ENCODE measurements at regions not wholly inside any gene's neighbourhood (a gene's known extent, or its start where the extent isn't known, plus 50 kb on each side); places are given as distances from the start of the nearest gene placed in this dataset.
"Not testable (repeated sequence)": the region's sequence is repeated elsewhere in the genome, so short reads cannot be mapped to it uniquely, and the experiment has no call there.

GRCh38 chr18:71105994-71106546 lies 817.2 kb downstream of the SOCS6 start:
- no peak for DNase-seq (ENCODE audit: low read depth in 2 of 2)

DNA sequence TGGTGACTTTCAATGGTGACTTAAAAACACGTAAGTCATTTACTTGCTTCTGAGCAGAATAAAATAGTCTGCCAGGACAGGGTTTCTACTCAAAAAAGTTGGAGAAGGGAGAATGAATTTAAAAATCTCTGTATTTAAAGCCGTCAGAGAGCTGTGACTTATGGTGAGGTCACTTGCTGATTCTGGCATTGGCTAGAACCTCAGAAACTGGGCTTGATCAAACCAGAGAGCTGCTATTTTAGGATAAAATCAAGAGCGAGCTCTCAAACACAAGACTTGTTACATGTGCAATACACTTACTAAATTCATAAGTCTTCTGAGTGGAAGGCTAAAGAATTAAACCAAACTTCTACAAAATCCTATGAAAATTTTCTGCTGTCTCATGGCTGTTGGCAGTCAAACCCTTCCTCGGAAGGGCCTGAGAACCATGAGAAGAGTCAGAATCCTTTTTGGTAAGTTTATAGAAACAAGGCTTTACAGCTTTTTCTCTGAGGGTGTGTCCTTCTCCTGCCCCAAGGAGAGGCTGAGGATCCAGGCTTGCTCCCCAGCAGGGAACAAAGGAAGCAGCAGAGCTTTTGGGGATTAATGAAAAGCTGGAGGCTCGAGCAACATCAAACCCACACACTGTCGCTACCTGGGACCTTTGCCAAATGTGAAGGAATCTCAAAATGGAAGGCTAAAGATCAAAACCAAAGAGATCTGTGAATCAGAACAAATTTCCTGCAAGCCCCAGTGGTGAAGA lies 816.4 kb downstream of the SOCS6 start:
- no peak for DNase-seq (ENCODE audit: low read depth in 2 of 2)

DNA sequence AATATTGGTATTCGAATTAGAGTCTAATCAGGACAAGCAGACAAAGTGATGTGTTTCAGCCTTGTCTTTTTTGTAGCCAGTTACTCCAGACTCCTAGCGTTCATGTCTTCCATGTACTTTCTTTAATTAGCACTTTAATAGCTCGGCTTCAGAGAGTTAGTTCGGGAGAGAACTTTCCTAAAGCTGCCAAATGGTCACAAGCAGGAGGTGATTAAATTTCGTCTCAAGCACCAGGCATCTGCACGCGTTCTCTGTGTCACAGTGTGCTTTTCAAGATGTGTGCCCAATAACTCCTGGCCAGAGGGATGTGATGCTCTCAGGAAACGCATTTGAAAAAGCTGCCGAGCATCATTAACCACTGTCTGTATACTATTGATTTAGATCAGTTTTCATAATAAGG lies 790.8 kb downstream of the SOCS6 start:
- DNase-seq (ENCODE audit: low read depth in 2 of 2), result no peak

DNA sequence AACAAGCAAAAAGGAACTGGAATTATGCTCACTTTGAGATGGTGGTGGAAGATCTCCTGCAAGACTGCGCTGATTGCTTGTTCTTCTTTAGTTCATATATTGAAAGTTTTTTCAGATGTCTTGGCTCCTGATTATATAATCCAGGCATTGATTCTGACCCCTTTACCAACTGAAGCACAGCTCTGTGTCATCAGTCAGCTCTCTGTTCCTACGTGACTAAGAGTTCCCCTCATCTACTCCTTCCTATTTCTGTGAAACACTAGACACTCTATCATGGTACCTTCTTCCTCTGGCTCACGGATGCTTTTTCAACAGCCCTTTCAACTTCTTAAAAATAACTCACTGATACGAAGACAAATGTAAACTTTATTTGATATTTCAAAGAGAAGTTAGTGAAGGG lies 788.6 kb downstream of the SOCS6 start:
- DNase-seq (ENCODE audit: low read depth in 2 of 2), result no peak

DNA sequence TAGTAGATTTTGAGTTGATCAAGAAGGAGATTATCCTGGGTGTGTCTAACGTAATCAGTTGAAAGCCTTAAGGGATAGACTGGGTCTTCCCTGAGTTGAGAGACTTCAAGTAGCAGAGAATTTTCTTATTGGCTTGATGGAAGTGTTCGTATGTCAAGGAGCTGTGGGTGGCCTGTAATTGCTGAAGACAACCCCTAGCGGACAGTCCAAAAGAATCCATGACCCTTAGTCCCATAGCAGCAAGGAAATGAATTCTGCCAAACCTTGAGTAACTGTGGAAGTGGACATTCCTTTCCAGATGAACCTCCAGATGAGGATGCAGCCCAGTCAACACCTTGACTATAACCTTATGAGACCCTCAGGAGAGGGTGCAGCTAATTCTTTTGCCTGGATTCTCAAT lies 786.3 kb downstream of the SOCS6 start:
- DNase-seq (ENCODE audit: low read depth in 2 of 2), result no peak

GRCh38 chr18:71068338-71068737 lies 779.5 kb downstream of the SOCS6 start:
- DNase-seq (ENCODE audit: low read depth in 2 of 2), result no peak

DNA sequence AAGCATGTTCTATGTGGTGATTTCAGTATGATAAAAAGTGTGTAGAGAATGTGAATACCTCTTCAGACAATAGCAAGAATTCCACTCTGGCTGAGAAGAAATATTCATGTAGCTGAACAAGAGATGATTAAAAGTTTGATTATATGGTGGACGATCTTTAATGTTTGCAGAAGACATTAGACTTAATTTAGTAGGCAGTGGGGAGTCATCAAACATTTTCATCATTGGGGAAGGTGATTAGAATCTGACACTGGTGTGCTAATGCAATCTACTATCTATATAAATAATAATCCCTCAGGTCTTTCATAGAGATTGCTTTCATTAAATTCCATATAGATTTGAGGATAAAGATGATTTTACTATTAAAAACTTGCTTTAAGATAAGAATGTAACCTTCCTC lies 761.0 kb downstream of the SOCS6 start:
- no peak for DNase-seq (ENCODE audit: low read depth in 2 of 2)

GRCh38 chr18:71047882-71048281 lies 759.0 kb downstream of the SOCS6 start:
- no peak for DNase-seq (ENCODE audit: low read depth in 2 of 2)

- DNase-seq (ENCODE audit: low read depth in 2 of 2), result no peak
Measured at GRCh38 chr18:71045331-71046065, 756.7 kb downstream of the SOCS6 start.

DNA sequence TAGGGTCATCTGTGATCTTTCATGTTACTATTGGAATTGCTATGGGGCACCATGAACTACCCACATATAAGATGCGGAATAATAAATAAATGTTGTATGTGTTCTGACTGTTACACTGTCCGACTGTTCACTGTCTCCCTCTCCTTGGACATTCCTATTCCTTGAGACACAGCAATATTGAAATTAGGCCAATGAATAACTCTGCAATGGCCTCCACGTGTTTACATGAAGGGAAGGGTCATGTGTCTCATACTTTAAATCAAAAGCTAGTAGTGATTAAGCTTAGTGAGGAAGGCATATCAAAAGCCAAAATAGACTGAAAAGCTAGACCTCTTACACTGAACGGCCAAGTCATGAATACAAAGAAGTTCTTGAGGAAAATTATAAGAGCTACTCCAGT lies 751.3 kb downstream of the SOCS6 start:
- no peak for DNase-seq (ENCODE audit: low read depth in 2 of 2)

- DNase-seq (ENCODE audit: low read depth in 2 of 2), result no peak
Measured at GRCh38 chr18:71038196-71038595, 749.4 kb downstream of the SOCS6 start.

GRCh38 chr18:71036783-71037182 lies 747.9 kb downstream of the SOCS6 start:
- no peak for DNase-seq (ENCODE audit: low read depth in 2 of 2)

DNA sequence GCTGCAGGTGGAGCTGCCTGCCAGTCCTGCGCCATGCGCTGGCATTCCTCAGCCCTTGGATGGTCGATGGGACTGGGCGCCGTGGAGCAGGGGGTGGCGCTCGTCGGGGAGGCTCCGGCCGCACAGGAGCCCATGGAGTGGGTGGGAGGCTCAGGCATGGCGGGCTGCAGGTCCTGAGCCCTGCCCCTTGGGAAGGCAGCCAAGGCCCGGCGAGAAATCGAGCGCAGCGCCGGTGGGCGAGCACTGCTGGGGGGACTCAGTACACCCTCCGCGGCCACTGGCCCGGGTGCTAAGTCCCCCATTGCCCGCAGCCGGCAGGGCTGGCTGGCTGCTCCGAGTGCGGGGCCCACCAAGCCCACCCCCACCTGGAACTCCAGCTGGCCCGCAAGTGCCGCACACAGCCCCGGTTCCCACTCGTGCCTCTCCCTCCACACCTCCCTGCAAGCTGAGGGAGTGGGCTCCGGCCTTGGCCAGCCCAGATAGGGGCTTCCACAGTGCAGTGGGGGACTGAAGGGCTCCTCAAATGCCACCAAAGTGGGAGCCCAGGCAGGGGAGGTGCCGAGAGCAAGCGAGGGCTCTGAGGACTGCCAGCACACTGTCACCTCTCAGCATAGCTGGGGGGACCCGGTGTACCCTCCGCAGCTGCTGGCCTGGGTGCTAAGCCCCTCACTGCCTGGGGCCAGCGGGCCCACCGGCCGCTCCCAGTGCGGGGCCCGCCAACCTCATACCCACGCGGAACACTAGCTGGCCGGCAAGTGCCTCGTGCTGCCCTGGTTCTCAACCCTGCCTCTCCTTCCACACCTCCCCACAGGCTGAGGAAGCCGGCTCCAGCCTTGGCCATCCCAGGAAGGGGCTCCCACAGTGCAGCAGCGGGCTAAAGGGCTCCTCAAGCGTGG lies 742.7 kb downstream of the SOCS6 start:
- DNase-seq (ENCODE audit: low read depth in 2 of 2), result not testable (repeated sequence)

- DNase-seq (ENCODE audit: low read depth in 2 of 2), result not testable (repeated sequence)
Measured at GRCh38 chr18:71030085-71030484, 741.2 kb downstream of the SOCS6 start.

DNA sequence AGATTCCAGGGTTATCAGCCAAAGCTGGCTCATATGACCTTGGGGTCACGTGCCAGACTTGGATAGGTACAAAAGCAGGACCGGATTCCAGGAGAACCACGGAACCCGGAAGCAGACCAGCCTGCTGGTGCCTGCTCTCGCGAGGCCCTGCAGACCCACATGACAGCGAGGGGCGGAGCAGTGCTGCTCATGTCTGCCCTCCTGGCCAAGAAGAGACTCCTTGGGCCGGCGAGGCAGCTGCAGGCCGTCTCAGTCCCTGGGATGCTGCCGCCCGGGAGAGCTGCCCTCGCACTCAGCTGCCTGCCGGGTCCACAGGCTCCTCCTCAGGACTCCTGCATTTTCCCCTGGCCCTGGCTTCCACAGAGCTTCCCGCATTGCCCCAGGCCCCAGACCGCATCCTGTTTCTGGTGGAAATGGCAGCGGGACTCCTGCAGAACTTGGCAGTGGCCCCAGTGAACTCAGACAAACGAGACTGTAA lies 739.5 kb downstream of the SOCS6 start:
- no peak for DNase-seq (ENCODE audit: low read depth in 2 of 2)

DNA sequence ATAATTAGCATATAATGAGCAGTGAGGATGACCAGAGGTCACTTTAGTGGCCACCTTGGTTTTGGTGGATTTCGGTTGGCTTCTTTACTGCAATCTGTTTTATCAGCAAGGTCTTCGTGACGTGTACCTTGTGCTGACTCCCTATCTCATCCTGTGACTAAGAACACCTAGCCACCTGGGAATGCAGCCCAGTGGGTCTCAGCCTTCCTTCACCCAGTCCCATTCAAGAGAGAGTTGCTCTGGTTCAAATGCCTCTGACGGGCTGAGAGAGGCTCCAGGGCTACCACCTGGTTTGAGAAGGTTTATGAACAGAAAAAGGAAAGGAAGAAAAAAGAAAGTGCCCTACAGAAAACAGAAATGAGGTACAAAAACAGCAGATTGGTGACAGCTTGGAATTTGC lies 738.7 kb downstream of the SOCS6 start:
- no peak for DNase-seq (ENCODE audit: low read depth in 2 of 2)

DNA sequence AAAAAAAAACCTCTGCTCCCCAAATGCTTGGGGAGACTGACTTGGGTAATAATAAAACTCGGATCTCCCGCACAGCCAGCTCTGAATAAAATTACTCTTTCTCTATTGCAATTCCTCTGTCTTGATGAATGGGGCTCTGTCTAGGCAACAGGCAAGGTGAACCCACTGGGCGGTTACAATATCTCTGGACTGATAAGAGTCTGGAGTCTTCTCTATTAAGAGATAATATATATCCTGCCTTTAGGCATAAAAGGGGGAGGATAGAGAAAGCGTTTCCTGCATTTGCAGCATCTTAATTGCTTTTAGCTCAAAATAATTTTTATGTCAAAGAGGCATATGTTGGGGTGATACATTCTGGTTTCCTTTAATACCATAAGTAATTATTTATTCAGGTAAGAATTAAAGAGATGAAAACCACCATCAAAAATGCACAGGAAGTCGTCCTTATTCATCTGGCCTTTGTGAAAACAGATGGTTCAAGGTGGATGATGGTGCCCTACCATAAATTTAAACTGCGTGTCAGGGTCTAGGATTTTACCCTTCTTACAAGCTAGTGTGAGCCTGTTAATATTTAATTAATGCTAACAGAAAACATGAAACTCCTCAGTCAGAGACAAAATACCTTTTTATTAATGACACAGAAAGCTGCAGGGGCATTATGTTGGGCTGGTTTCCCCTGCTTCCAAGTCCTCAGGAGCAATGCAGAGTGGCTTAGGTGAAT lies 736.8 kb downstream of the SOCS6 start:
- DNase-seq (ENCODE audit: low read depth in 2 of 2), result no peak

DNA sequence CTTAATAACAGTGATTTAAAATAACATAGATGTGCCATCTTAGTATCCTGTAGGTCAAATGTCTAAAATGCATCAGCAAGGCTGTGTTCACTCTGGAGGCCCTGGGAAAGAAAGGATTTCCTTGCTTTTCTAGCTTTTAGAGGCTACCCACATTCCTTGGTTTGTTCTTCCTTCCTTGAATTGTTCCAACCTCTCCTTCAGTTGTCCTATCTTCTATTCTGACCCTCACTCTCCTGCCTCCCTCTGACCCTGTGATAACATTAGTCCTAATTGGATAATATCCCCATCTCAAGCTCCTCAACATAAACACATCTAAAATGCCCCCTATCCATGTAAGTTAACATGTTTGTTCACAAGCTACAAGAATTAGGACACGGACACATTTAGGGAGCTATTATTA lies 733.5 kb downstream of the SOCS6 start:
- DNase-seq (ENCODE audit: low read depth in 2 of 2), result no peak

DNA sequence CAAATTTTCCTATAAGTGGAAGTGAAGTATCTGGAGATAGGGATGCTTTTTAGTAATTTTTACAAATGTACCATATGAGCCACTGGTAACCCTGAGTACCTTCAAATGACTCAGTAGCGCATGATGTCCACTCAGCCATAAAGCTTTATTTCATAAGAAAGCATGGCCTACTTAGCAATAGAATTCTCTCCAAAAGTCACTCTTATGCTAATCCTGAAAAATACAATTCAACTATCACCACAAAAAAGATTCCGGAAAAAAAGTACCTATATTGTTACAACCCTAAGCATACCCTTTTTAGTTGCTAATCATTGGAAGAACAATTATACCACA lies 732.2 kb downstream of the SOCS6 start:
- no peak for DNase-seq (ENCODE audit: low read depth in 2 of 2)

- no peak for DNase-seq (ENCODE audit: low read depth in 2 of 2)
Measured at GRCh38 chr18:71020342-71021029, 731.6 kb downstream of the SOCS6 start.

GRCh38 chr18:71018816-71019215 lies 730.0 kb downstream of the SOCS6 start:
- no peak for DNase-seq (ENCODE audit: low read depth in 2 of 2)

Measured in activated CD8-positive, alpha-beta memory T cell treated with anti-CD3 and anti-CD28 coated beads for 4 hours (primary cell).